ENCODE measurements at regions not wholly inside any gene's neighbourhood (a gene's known extent, or its start where the extent isn't known, plus 50 kb on each side); places are given as distances from the start of the nearest gene placed in this dataset.
"Not testable (repeated sequence)": the region's sequence is repeated elsewhere in the genome, so short reads cannot be mapped to it uniquely, and the experiment has no call there.

- no peak for DNase-seq
Measured at GRCh38 chr2:175827856-175828255, 174.2 kb downstream of the LNPK start.

GRCh38 chr2:175824243-175824642 is 177.8 kb downstream of the LNPK start:
- no peak for DNase-seq

- no peak for DNase-seq
Measured at GRCh38 chr2:175823707-175824073, 178.4 kb downstream of the LNPK start.

- no peak for DNase-seq
Measured at GRCh38 chr2:175823002-175823706, 178.9 kb downstream of the LNPK start.

- no peak for DNase-seq
Measured at GRCh38 chr2:175817221-175817620, 184.8 kb downstream of the LNPK start.

GRCh38 chr2:175815537-175815936 is 186.5 kb downstream of the LNPK start:
- DNase-seq, result no peak

- no peak for DNase-seq
Measured at GRCh38 chr2:175811971-175812370, 190.1 kb downstream of the LNPK start.

- no peak for DNase-seq
Measured at GRCh38 chr2:175808858-175809257, 193.2 kb downstream of the LNPK start.

GRCh38 chr2:175808078-175808477 is 194.0 kb downstream of the LNPK start:
- no peak for DNase-seq

GRCh38 chr2:175807031-175807873 is 194.8 kb downstream of the LNPK start:
- DNase-seq, result no peak

- DNase-seq, result no peak
Measured at GRCh38 chr2:175806570-175806969, 195.5 kb downstream of the LNPK start.

GRCh38 chr2:175806125-175806490 is 196.0 kb downstream of the LNPK start:
- DNase-seq, result no peak

GRCh38 chr2:175805442-175806124 is 196.5 kb downstream of the LNPK start:
- no peak for DNase-seq

- no peak for DNase-seq
Measured at GRCh38 chr2:175804122-175804521, 197.9 kb downstream of the LNPK start.

GRCh38 chr2:175796422-175796821 is 205.6 kb downstream of the LNPK start:
- DNase-seq, result not testable (repeated sequence)

GRCh38 chr2:175793648-175794047 is 208.4 kb downstream of the LNPK start:
- no peak for DNase-seq

GRCh38 chr2:175792881-175793280 is 209.2 kb downstream of the LNPK start:
- DNase-seq, result no peak

- no peak for DNase-seq
Measured at GRCh38 chr2:175792199-175792598, 209.9 kb downstream of the LNPK start.

GRCh38 chr2:175786471-175787124 is 215.5 kb downstream of the LNPK start:
- DNase-seq, result no peak

- DNase-seq, result not testable (repeated sequence)
Measured at GRCh38 chr2:175777337-175777736, 224.7 kb downstream of the LNPK start.

GRCh38 chr2:175769200-175769599 is 232.9 kb downstream of the LNPK start:
- no peak for DNase-seq

- no peak for DNase-seq
Measured at GRCh38 chr2:175766880-175767279, 235.2 kb downstream of the LNPK start.
